SK-N-SH treated with all-trans-retinoic acid at 6 μM for 48 hours (cell line): ENCODE measurements at regions not wholly inside any gene's neighbourhood (a gene's known extent, or its start where the extent isn't known, plus 50 kb on each side); places are given as distances from the start of the nearest gene placed in this dataset.

ENCODE experiments used
- ATAC-seq: fragments of 200-7000 bp; cut with Tn5 transposase; 3 replicates; pipeline ENCODE4 v1.9.1; 2020; ENCODE audit warnings: mild to moderate bottlenecking, moderate library complexity
- BACH2 ChIP-seq: fragments of 250-450 bp; sonication (Bioruptor Pico); IDR thresholded peaks from 2 replicates; pipeline ENCODE4 v1.9.0; 2021; ENCODE audit warnings: mild to moderate bottlenecking, borderline replicate concordance
- CSDC2 ChIP-seq: fragments of 250-450 bp; sonication (Bioruptor Pico); IDR thresholded peaks from 2 replicates; pipeline ENCODE4 v1.5.0; 2020; ENCODE audit warnings: mild to moderate bottlenecking, moderate library complexity
- ESRRG ChIP-seq: fragments of 250-450 bp; sonication (Bioruptor Pico); IDR thresholded peaks from 2 replicates; pipeline ENCODE4 v1.6.1; 2021; ENCODE audit warnings: mild to moderate bottlenecking
- GLIS3 ChIP-seq: fragments of 250-450 bp; sonication (Bioruptor Pico); IDR thresholded peaks from 2 replicates; pipeline ENCODE4 v1.5.0; 2020; ENCODE audit warnings: mild to moderate bottlenecking, moderate library complexity
- OSR1 ChIP-seq: fragments of 250-450 bp; sonication (Bioruptor Pico); IDR thresholded peaks from 2 replicates; pipeline ENCODE4 v1.8.0; 2022; ENCODE audit warnings: moderate library complexity, mild to moderate bottlenecking, inconsistent platforms
- PPARA ChIP-seq: fragments of 250-450 bp; sonication (Bioruptor Pico); IDR thresholded peaks from 2 replicates; pipeline ENCODE4 v1.5.0; 2020; ENCODE audit warnings: mild to moderate bottlenecking, borderline replicate concordance
- RARB ChIP-seq: fragments of 250-450 bp; sonication (Bioruptor Pico); IDR thresholded peaks from 2 replicates; pipeline ENCODE4 v1.8.0; 2021; ENCODE audit warnings: mild to moderate bottlenecking, moderate library complexity
- TCF4 ChIP-seq: fragments of 250-450 bp; sonication (Bioruptor Pico); IDR thresholded peaks from 2 replicates; pipeline ENCODE4 v1.8.0; 2021; ENCODE audit warnings: mild to moderate bottlenecking, moderate library complexity, borderline replicate concordance
- TOX ChIP-seq: fragments of 250-450 bp; sonication (Bioruptor Pico); IDR thresholded peaks from 2 replicates; pipeline ENCODE4 v1.8.0; 2021; ENCODE audit warnings: mild to moderate bottlenecking, moderate library complexity, borderline replicate concordance
- ZFP3 ChIP-seq: fragments of 250-450 bp; sonication (Bioruptor Pico); IDR thresholded peaks from 2 replicates; pipeline ENCODE4 v1.5.0; 2020; ENCODE audit warnings: mild to moderate bottlenecking, moderate library complexity
- ZFP30 ChIP-seq: fragments of 450-650 bp; formaldehyde crosslinking; IDR thresholded peaks from 2 replicates; pipeline ENCODE4 v1.5.0; 2022; ENCODE audit warnings: mild to moderate bottlenecking, moderate library complexity
- ZNF565 ChIP-seq: fragments of 450-650 bp; formaldehyde crosslinking; conservative IDR thresholded peaks from 2 replicates; pipeline ENCODE4 v1.5.0; 2020; ENCODE audit warnings: low read depth, mild to moderate bottlenecking, moderate library complexity
- ZNF70 ChIP-seq: fragments of 450-650 bp; formaldehyde crosslinking; IDR thresholded peaks from 2 replicates; pipeline ENCODE4 v1.5.0; 2020; ENCODE audit warnings: mild to moderate bottlenecking, moderate library complexity
- ZNF8 ChIP-seq: fragments of 450-650 bp; formaldehyde crosslinking; IDR thresholded peaks from 2 replicates; pipeline ENCODE4 v1.5.0; 2020; ENCODE audit warnings: mild to moderate bottlenecking, moderate library complexity
- TF ChIP-seq, protein P1 (sequence below): fragments of 250-450 bp; sonication (Bioruptor Pico); IDR thresholded peaks from 2 replicates; pipeline ENCODE4 v1.8.0; 2020; ENCODE audit warnings: mild to moderate bottlenecking, moderate library complexity, borderline replicate concordance
- TF ChIP-seq, protein P2 (sequence below): fragments of 250-450 bp; sonication (Bioruptor Pico); IDR thresholded peaks from 2 replicates; pipeline ENCODE4 v1.8.0; 2021; ENCODE audit warnings: low read depth, mild to moderate bottlenecking, moderate library complexity, borderline replicate concordance
- TF ChIP-seq, protein P3 (sequence below): fragments of 250-450 bp; sonication (Bioruptor Pico); IDR thresholded peaks from 2 replicates; pipeline ENCODE4 v1.5.1; 2021; ENCODE audit warnings: mild to moderate bottlenecking, moderate library complexity
- TF ChIP-seq, protein P4 (sequence below): fragments of 250-450 bp; sonication (Bioruptor Pico); IDR thresholded peaks from 2 replicates; pipeline ENCODE4 v1.5.0; 2020; ENCODE audit warnings: mild to moderate bottlenecking, moderate library complexity
- TF ChIP-seq, protein P5 (sequence below): fragments of 250-450 bp; sonication (Bioruptor Pico); IDR thresholded peaks from 2 replicates; pipeline ENCODE4 v1.5.1; 2020; ENCODE audit warnings: low read depth, mild to moderate bottlenecking, moderate library complexity

DNA sequence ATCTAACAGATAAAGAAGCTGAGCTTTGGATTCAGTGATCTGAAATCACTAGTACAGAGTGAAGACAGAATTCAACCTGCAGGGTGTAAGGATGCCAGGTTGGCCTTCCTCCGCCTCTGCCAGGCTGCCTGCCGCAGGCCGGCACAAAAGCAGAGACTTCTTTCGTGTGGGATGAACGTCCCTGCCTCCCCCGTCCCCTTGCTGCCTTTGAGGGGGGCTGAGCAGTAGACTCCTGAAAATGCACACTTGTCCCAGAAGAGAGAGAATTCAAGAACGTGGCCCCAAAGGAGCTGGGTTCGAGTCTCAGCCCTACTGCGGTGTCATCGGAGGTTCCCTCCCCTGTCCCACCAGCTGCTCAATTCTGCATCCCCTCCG is 154.3 kb downstream of the BCL11B start:
- no peak for ATAC-seq
- TF ChIP-seq ZNF8 (CRISPR knock-in tag), result no peak
- no peak for TF ChIP-seq BACH2
- no peak for TF ChIP-seq TOX (CRISPR knock-in tag)
- no peak for TF ChIP-seq ZNF565
- no peak for TF ChIP-seq ESRRG (CRISPR knock-in tag)
- TF ChIP-seq ZFP3 (CRISPR knock-in tag), result no peak
- no peak for TF ChIP-seq GLIS3 (CRISPR knock-in tag)
- TF ChIP-seq ZFP30 (CRISPR knock-in tag), result no peak
- no peak for TF ChIP-seq PPARA (CRISPR knock-in tag)
- TF ChIP-seq, protein P1, sequence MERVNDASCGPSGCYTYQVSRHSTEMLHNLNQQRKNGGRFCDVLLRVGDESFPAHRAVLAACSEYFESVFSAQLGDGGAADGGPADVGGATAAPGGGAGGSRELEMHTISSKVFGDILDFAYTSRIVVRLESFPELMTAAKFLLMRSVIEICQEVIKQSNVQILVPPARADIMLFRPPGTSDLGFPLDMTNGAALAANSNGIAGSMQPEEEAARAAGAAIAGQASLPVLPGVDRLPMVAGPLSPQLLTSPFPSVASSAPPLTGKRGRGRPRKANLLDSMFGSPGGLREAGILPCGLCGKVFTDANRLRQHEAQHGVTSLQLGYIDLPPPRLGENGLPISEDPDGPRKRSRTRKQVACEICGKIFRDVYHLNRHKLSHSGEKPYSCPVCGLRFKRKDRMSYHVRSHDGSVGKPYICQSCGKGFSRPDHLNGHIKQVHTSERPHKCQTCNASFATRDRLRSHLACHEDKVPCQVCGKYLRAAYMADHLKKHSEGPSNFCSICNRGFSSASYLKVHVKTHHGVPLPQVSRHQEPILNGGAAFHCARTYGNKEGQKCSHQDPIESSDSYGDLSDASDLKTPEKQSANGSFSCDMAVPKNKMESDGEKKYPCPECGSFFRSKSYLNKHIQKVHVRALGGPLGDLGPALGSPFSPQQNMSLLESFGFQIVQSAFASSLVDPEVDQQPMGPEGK (CRISPR knock-in tag), result no peak
- TF ChIP-seq RARB (CRISPR knock-in tag), result no peak
- no peak for TF ChIP-seq TCF4 (CRISPR knock-in tag)
- TF ChIP-seq, protein P2, sequence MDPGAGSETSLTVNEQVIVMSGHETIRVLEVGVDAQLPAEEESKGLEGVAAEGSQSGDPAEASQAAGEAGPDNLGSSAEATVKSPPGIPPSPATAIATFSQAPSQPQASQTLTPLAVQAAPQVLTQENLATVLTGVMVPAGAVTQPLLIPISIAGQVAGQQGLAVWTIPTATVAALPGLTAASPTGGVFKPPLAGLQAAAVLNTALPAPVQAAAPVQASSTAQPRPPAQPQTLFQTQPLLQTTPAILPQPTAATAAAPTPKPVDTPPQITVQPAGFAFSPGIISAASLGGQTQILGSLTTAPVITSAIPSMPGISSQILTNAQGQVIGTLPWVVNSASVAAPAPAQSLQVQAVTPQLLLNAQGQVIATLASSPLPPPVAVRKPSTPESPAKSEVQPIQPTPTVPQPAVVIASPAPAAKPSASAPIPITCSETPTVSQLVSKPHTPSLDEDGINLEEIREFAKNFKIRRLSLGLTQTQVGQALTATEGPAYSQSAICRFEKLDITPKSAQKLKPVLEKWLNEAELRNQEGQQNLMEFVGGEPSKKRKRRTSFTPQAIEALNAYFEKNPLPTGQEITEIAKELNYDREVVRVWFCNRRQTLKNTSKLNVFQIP, result no peak
- no peak for TF ChIP-seq CSDC2 (CRISPR knock-in tag)
- TF ChIP-seq, protein P3, sequence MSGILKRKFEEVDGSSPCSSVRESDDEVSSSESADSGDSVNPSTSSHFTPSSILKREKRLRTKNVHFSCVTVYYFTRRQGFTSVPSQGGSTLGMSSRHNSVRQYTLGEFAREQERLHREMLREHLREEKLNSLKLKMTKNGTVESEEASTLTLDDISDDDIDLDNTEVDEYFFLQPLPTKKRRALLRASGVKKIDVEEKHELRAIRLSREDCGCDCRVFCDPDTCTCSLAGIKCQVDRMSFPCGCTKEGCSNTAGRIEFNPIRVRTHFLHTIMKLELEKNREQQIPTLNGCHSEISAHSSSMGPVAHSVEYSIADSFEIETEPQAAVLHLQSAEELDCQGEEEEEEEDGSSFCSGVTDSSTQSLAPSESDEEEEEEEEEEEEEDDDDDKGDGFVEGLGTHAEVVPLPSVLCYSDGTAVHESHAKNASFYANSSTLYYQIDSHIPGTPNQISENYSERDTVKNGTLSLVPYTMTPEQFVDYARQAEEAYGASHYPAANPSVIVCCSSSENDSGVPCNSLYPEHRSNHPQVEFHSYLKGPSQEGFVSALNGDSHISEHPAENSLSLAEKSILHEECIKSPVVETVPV (CRISPR knock-in tag), result no peak
- TF ChIP-seq, protein P4, sequence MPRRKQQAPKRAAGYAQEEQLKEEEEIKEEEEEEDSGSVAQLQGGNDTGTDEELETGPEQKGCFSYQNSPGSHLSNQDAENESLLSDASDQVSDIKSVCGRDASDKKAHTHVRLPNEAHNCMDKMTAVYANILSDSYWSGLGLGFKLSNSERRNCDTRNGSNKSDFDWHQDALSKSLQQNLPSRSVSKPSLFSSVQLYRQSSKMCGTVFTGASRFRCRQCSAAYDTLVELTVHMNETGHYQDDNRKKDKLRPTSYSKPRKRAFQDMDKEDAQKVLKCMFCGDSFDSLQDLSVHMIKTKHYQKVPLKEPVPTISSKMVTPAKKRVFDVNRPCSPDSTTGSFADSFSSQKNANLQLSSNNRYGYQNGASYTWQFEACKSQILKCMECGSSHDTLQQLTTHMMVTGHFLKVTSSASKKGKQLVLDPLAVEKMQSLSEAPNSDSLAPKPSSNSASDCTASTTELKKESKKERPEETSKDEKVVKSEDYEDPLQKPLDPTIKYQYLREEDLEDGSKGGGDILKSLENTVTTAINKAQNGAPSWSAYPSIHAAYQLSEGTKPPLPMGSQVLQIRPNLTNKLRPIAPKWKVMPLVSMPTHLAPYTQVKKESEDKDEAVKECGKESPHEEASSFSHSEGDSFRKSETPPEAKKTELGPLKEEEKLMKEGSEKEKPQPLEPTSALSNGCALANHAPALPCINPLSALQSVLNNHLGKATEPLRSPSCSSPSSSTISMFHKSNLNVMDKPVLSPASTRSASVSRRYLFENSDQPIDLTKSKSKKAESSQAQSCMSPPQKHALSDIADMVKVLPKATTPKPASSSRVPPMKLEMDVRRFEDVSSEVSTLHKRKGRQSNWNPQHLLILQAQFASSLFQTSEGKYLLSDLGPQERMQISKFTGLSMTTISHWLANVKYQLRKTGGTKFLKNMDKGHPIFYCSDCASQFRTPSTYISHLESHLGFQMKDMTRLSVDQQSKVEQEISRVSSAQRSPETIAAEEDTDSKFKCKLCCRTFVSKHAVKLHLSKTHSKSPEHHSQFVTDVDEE (CRISPR knock-in tag), result no peak
- no peak for TF ChIP-seq ZNF70 (CRISPR knock-in tag)
- TF ChIP-seq, protein P5, sequence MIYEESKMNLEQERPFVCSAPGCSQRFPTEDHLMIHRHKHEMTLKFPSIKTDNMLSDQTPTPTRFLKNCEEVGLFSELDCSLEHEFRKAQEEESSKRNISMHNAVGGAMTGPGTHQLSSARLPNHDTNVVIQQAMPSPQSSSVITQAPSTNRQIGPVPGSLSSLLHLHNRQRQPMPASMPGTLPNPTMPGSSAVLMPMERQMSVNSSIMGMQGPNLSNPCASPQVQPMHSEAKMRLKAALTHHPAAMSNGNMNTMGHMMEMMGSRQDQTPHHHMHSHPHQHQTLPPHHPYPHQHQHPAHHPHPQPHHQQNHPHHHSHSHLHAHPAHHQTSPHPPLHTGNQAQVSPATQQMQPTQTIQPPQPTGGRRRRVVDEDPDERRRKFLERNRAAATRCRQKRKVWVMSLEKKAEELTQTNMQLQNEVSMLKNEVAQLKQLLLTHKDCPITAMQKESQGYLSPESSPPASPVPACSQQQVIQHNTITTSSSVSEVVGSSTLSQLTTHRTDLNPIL (CRISPR knock-in tag), result no peak

DNA sequence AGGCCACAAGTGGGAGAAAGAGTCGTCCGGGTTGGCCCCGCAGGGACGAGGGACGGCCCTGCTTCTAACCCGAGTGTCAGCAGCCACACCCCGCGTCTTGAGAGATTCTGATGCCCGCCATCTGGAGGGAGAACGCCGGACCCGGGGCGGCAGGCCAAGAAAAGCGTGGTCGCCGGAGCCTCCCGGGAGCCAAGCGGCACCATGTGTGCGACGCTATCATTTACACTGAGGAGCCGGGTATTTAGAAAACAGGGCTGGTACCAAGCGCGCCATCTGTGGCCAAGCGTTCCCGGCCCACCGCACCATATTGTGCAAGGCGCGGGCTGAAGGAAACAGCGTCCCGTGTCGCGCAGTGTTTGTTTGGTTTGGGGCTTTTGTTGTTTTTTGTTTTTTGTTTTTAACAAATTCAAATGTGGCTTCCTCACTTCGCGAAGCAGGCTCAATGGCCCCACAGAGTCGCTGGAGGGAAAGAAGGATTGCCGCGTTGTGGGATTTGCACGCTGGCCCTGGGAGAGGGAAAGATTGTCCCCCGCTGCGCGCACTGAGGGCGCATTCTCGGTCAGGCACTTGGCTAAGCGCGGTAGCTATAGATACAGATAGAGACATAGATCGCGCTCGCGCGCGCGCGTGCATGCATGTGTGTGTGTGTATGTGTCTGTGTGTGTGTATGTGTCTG is 153.8 kb downstream of the BCL11B start:
- no peak for ATAC-seq
- TF ChIP-seq ZNF565, result no peak
- TF ChIP-seq TOX (CRISPR knock-in tag), result no peak
- TF ChIP-seq, protein P1 (CRISPR knock-in tag), result no peak
- no peak for TF ChIP-seq BACH2

DNA sequence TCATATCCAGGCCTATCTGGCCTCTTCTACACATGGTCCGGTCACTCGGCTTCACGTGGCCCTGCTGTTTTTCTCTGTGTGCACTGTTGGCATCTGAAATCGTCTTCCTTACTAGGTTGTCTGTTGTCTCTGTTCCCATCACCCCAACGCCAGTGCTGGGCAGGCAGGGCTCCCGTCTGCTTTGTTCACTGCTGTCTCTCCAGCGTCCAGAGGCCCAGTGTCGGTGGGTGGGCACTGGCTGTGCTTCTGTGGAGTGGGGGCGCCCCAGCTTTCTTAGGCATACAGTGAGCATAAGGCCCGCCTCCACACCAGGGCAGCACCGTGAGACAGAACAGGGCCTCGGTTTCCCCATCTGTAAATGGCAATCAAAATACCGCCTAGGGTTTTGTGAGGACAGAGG is 153.1 kb downstream of the BCL11B start:
- no peak for ATAC-seq
- TF ChIP-seq, protein P3 (CRISPR knock-in tag), result no peak
- TF ChIP-seq RARB (CRISPR knock-in tag) (no peak), GLIS3 (CRISPR knock-in tag) (no peak), TCF4 (CRISPR knock-in tag) (no peak), ZNF8 (CRISPR knock-in tag) (no peak), OSR1 (no peak), ZFP3 (CRISPR knock-in tag) (no peak), ZNF70 (CRISPR knock-in tag) (no peak)
- TF ChIP-seq, protein P2, result no peak
- TF ChIP-seq, protein P5 (CRISPR knock-in tag), result no peak
